Large intestine (tissue), 3 donors: ENCODE measurements at regions not wholly inside any gene's neighbourhood (a gene's known extent, or its start where the extent isn't known, plus 50 kb on each side); places are given as distances from the start of the nearest gene placed in this dataset.

Experiments used
- DNase-seq, 2 donors: peaks; one replicate each; pipeline versions ENCODE4 v3.0.0 to v3.0.0-alpha.2; 2013
- H3K27ac ChIP-seq: one replicate; pipeline ENCODE4 v1.5.1; 2013; ENCODE audit warnings: low read length
- H3K27me3 ChIP-seq: 2 replicates; pipeline ENCODE4 v1.6.1; 2013; ENCODE audit warnings: low read length; ENCODE audit not compliant: control insufficient read depth, insufficient read depth
- H3K36me3 ChIP-seq: 2 replicates; pipeline ENCODE4 v1.6.1; 2013; ENCODE audit warnings: low read length; ENCODE audit not compliant: control insufficient read depth, insufficient read depth
- H3K4me1 ChIP-seq: one replicate; pipeline ENCODE4 v1.6.1; 2013; ENCODE audit warnings: low read length; ENCODE audit not compliant: control insufficient read depth, insufficient read depth
- H3K4me3 ChIP-seq: one replicate; pipeline ENCODE4 v1.5.1; 2013; ENCODE audit warnings: low read length
- H3K9me3 ChIP-seq: one replicate; pipeline ENCODE4 v1.6.1; 2013; ENCODE audit warnings: mild to moderate bottlenecking, low read depth, low read length, moderate library complexity; ENCODE audit not compliant: control insufficient read depth
- WGBS: methylation state at CpG from one replicate; pipeline ENCODE4 v1.1.5; 2013; ENCODE audit warnings: low lambda C conversion rate; ENCODE audit not compliant: insufficient coverage; 5-methylcytosine and 5-hydroxymethylcytosine counted together

GRCh38 chr11:43994196-43994595, 51.8 kb downstream of the C11orf96 start:
- Histone ChIP-seq H3K27me3 (no peaks in the 10 kb centered on the region), H3K9me3 (no peaks in the 10 kb centered on the region), H3K4me3 (no peak overlapping the region), H3K4me1 (no peaks in the 10 kb centered on the region), H3K36me3 (no peaks in the 10 kb centered on the region), H3K27ac (no peak overlapping the region)
- DNase-seq = no peak

GRCh38 chr11:43996318-43996717, 51.5 kb upstream of the ACCSL start:
- no CpG with 5 or more reads among the region's 4 CpGs for WGBS

GRCh38 chr11:43997022-43997660, 50.6 kb upstream of the ACCSL start:
- H3K36me3 ChIP-seq = no peaks in the 10 kb centered on the region
- 75% methylated on average over 3 of the region's 15 CpGs for WGBS
- H3K27ac ChIP-seq = no peak overlapping the region
- no peaks in the 10 kb centered on the region for H3K27me3 ChIP-seq
- peak in 1 of 2 donors; percentile 28 for DNase-seq
- no peaks in the 10 kb centered on the region for H3K4me1 ChIP-seq
- H3K4me3 ChIP-seq = no peak overlapping the region
- H3K9me3 ChIP-seq = no peaks in the 10 kb centered on the region

More at GRCh38 chr11:43996318-43996717, 51.5 kb upstream of the ACCSL start:
- Histone ChIP-seq H3K4me3 (no peak overlapping the region), H3K4me1 (no peaks in the 10 kb centered on the region), H3K27me3 (no peaks in the 10 kb centered on the region), H3K36me3 (no peaks in the 10 kb centered on the region), H3K9me3 (no peaks in the 10 kb centered on the region), H3K27ac (no peak overlapping the region)
- DNase-seq = no peak
